Esophagus muscularis mucosa (tissue), 4 donors: ENCODE measurements at regions not wholly inside any gene's neighbourhood (a gene's known extent, or its start where the extent isn't known, plus 50 kb on each side); places are given as distances from the start of the nearest gene placed in this dataset.

Source experiments
- DNase-seq: peaks from one replicate; pipeline ENCODE4 v3.0.0-alpha.2; 2017; ENCODE audit errors: extremely low spot score
- H3K27ac ChIP-seq, 4 donors: fragments of 200-600 bp; sonication (generic); replicated peaks in 1 of 4; 1 replicate in 3 of 4; 2 replicates in 1 of 4; pipeline ENCODE4 v1.5.1; 2016 to 2019; ENCODE audit warnings: mild to moderate bottlenecking in 1 of 4
- H3K27me3 ChIP-seq, 4 donors: fragments of 200-600 bp; sonication (generic); one replicate each; pipeline versions ENCODE4 v1.5.1 to v1.6.0; 2016 to 2019
- H3K36me3 ChIP-seq, 4 donors: fragments of 200-600 bp; sonication (generic); one replicate each; pipeline ENCODE4 v1.5.1; 2016 to 2019
- H3K4me1 ChIP-seq, 4 donors: fragments of 200-600 bp; sonication (generic); one replicate each; pipeline ENCODE4 v1.5.1; 2016 to 2019
- H3K4me3 ChIP-seq, 4 donors: fragments of 200-600 bp; sonication (generic); 1 replicate in 2 of 4; 2 replicates in 2 of 4; pipeline ENCODE4 v1.5.1; 2016 to 2019; ENCODE audit warnings: mild to moderate bottlenecking in 4 of 4, moderate library complexity in 1 of 4
- H3K9me3 ChIP-seq, 4 donors: fragments of 200-600 bp; sonication (generic); 1 replicate in 3 of 4; 2 replicates in 1 of 4; pipeline ENCODE4 v1.5.1; 2016 to 2019
- CTCF ChIP-seq, 3 experiments: fragments of 200-600 bp in 2 of 3; fragments of 450-650 bp in 1 of 3; sonication (generic) in 2 of 3; IDR thresholded peaks; one replicate each; pipeline ENCODE4 v1.5.1; 2017 to 2019; ENCODE audit warnings: antibody characterized with exemption in 3 of 3, mild to moderate bottlenecking in 2 of 3, moderate library complexity in 1 of 3
- EP300 ChIP-seq: sonication (generic); formaldehyde crosslinking; IDR thresholded peaks from one replicate; pipeline ENCODE4 v1.6.1; 2017; ENCODE audit warnings: antibody characterized with exemption
- POLR2A ChIP-seq: fragments of 450-650 bp; IDR thresholded peaks from one replicate; pipeline ENCODE4 v1.6.1; 2017; ENCODE audit warnings: antibody characterized with exemption, moderate library complexity, mild to moderate bottlenecking, low read depth
- POLR2AphosphoS5 ChIP-seq, 2 donors: sonication (generic); formaldehyde crosslinking; IDR thresholded peaks; one replicate each; pipeline ENCODE4 v1.6.1; 2017; ENCODE audit warnings: antibody characterized with exemption in 2 of 2
- WGBS: methylation state at CpG from one replicate; pipeline ENCODE4 v1.1.5; 2018; 5-methylcytosine and 5-hydroxymethylcytosine counted together
- intact Hi-C: fragments of 100-400 bp; cut with DNase I; formaldehyde crosslinking; loops from one replicate; pipeline ENCODE4 v1.15.1; 2023

GRCh38 chr6:144555066-144555465 is 269.9 kb downstream of the UTRN start:
- TF ChIP-seq CTCF (IDR thresholded peaks at IDR 0.05) (no peak), EP300 (no peak), POLR2A (no peak)
- intact Hi-C loops, result no loop called here
- no peak overlapping the region for H3K4me3 ChIP-seq
- H3K27me3 ChIP-seq, result no peaks in the 10 kb centered on the region
- H3K4me1 ChIP-seq, result no peaks in the 10 kb centered on the region
- no peaks in the 10 kb centered on the region for H3K9me3 ChIP-seq
- H3K36me3 ChIP-seq, result peaks cover 0 to 74% (median 47%) of the 10 kb centered on the region in 4 donors
- 85% methylated on average over 1 of the region's 1 CpG for WGBS
- no peak for DNase-seq
- no peak overlapping the region for H3K27ac ChIP-seq

GRCh38 chr6:144559865-144560593 is 274.9 kb downstream of the UTRN start:
- H3K27ac ChIP-seq, result no peak overlapping the region
- no peaks in the 10 kb centered on the region for H3K27me3 ChIP-seq
- no peaks in the 10 kb centered on the region for H3K4me1 ChIP-seq
- H3K9me3 ChIP-seq, result no peaks in the 10 kb centered on the region
- 76% methylated on average over 8 of the region's 8 CpGs for WGBS
- intact Hi-C loops, result no loop called here
- no peak for DNase-seq
- no peak overlapping the region for H3K4me3 ChIP-seq
- TF ChIP-seq EP300 (no peak), POLR2AphosphoS5 (IDR thresholded peaks at IDR 0.05) (no peak), CTCF (IDR thresholded peaks at IDR 0.05) (no peak), POLR2A (no peak)
- H3K36me3 ChIP-seq, result peaks cover 0 to 43% (median 20%) of the 10 kb centered on the region in 4 donors

- Histone ChIP-seq H3K4me3 (no peak overlapping the region), H3K36me3 (peaks cover 0 to 28% (median 12%) of the 10 kb centered on the region in 4 donors), H3K4me1 (no peaks in the 10 kb centered on the region), H3K9me3 (no peaks in the 10 kb centered on the region), H3K27me3 (no peaks in the 10 kb centered on the region), H3K27ac (no peak overlapping the region)
- DNase-seq, result no peak
- intact Hi-C loops, result no loop called here
- TF ChIP-seq POLR2AphosphoS5 (IDR thresholded peaks at IDR 0.05), result no peak
- no peak for TF ChIP-seq EP300
- TF ChIP-seq POLR2A, result no peak
- TF ChIP-seq CTCF (IDR thresholded peaks at IDR 0.05), result no peak
- 94% methylated on average over 2 of the region's 2 CpGs for WGBS
Observed at GRCh38 chr6:144561455-144562043, 276.4 kb downstream of the UTRN start.

DNA sequence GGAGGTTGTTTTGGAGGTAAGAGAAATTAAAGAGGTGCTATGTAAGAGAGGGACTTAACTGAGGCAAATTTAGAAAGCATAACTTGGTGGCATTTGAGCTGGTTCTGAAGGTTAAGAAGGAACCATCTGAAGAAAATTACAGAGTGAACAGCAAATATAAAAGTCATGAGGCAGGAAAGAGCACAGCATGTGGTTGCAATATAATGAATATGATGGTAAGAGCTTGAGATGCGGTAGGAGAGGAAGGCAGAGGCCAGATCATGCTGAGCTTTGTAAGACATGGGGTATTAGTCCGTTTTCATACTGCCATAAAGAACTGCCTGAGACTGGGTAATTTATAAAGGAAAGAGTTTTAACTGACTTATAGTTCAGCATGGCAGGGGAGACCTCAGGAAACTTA is 279.1 kb downstream of the UTRN start:
- H3K27ac ChIP-seq, result no peak overlapping the region
- no peaks in the 10 kb centered on the region for H3K4me1 ChIP-seq
- H3K36me3 ChIP-seq, result peaks cover 0 to 11% (median 5%) of the 10 kb centered on the region in 4 donors
- H3K9me3 ChIP-seq, result no peaks in the 10 kb centered on the region
- DNase-seq, result no peak
- no peak for TF ChIP-seq POLR2A
- no peak for TF ChIP-seq EP300
- TF ChIP-seq POLR2AphosphoS5 (IDR thresholded peaks at IDR 0.05), result no peak
- TF ChIP-seq CTCF (IDR thresholded peaks at IDR 0.05), result no peak
- intact Hi-C loops, result no loop called here
- H3K4me3 ChIP-seq, result no peak overlapping the region
- no peaks in the 10 kb centered on the region for H3K27me3 ChIP-seq
- 96% methylated on average over 2 of the region's 2 CpGs for WGBS
